Type B pancreatic cell (in vitro differentiated cells): ENCODE measurements at regions not wholly inside any gene's neighbourhood (a gene's known extent, or its start where the extent isn't known, plus 50 kb on each side); places are given as distances from the start of the nearest gene placed in this dataset.

Source experiments
- DNase-seq: peaks from one replicate; pipeline ENCODE4 v3.0.0; 2021; ENCODE audit warnings: mixed read lengths; ENCODE audit not compliant: unreplicated experiment; ENCODE audit errors: extremely low spot score
- H3K27ac Mint-ChIP-seq: 2 replicates; pipeline ENCODE4 v1.8.0; 2021; ENCODE audit warnings: mild to moderate bottlenecking, mixed read lengths
- H3K27me3 Mint-ChIP-seq: 2 replicates; pipeline ENCODE4 v1.8.0; 2021; ENCODE audit warnings: mixed read lengths
- H3K36me3 Mint-ChIP-seq: 2 replicates; pipeline ENCODE4 v1.8.0; 2021; ENCODE audit warnings: mixed read lengths
- H3K4me1 Mint-ChIP-seq: one replicate; pipeline ENCODE4 v1.8.0; 2021; ENCODE audit warnings: mixed read lengths; ENCODE audit not compliant: unreplicated experiment
- H3K4me3 Mint-ChIP-seq: 2 replicates; pipeline ENCODE4 v1.8.0; 2021; ENCODE audit warnings: mild to moderate bottlenecking, mixed read lengths
- H3K9me3 Mint-ChIP-seq: 2 replicates; pipeline ENCODE4 v1.8.0; 2021; ENCODE audit warnings: mixed read lengths
- TF ChIP-seq, protein P1 (sequence below): fragments of 200-600 bp; sonication (generic); conservative IDR thresholded peaks from 2 replicates; pipeline ENCODE4 v1.5.0; 2021; ENCODE audit warnings: antibody characterized with exemption, mild to moderate bottlenecking

DNA sequence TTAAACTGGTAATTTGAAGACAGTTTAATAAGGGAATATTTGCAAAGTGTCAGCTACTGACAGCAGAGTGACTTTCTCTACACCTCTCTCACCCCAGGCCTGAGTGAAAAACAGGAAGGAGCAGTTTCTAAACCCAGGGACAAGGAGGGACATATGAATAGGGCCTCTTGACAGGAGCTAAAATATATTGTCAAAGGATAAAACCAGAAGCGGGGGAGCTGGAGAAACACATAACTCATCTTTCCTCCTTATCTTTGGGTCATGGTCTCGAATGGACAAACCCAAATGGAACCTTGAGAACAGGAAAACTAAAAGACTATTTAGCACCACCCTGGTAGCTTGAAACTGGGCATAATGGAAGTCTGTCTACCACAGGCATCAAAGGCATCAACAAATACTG, 197.5 kb upstream of the FOXA2 start:
- Mint-ChIP-seq H3K36me3 (no peaks in the 10 kb centered on the region), H3K4me3 (peak overlapping the region; percentile 34), H3K4me1 (peaks cover 5% of the 10 kb centered on the region), H3K27me3 (peaks cover 23% of the 10 kb centered on the region), H3K27ac (no peak overlapping the region), H3K9me3 (peaks cover 4% of the 10 kb centered on the region)
- no peak for DNase-seq
- TF ChIP-seq, protein P1, sequence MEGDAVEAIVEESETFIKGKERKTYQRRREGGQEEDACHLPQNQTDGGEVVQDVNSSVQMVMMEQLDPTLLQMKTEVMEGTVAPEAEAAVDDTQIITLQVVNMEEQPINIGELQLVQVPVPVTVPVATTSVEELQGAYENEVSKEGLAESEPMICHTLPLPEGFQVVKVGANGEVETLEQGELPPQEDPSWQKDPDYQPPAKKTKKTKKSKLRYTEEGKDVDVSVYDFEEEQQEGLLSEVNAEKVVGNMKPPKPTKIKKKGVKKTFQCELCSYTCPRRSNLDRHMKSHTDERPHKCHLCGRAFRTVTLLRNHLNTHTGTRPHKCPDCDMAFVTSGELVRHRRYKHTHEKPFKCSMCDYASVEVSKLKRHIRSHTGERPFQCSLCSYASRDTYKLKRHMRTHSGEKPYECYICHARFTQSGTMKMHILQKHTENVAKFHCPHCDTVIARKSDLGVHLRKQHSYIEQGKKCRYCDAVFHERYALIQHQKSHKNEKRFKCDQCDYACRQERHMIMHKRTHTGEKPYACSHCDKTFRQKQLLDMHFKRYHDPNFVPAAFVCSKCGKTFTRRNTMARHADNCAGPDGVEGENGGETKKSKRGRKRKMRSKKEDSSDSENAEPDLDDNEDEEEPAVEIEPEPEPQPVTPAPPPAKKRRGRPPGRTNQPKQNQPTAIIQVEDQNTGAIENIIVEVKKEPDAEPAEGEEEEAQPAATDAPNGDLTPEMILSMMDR, result no peak

DNA sequence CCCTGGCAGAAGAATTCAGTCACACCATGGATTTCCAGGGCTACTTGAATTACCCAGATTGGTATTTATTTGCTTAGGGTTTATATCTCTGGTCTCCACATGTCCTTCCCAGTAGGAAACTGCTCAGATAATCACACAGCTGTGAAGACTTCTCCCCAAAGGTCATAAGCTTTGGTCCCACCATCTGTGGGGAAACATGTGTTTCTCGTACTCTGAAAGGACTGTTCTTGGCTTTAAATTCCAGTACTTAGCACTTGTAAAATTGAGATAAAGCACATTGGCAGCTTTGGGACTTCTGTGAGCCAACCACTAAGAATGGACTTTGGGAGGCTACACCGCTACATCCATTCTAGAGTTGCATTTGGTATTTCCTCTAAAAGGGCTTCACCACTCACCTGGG, 205.3 kb upstream of the FOXA2 start:
- H3K4me3 Mint-ChIP-seq, result no peak overlapping the region
- H3K27me3 Mint-ChIP-seq, result peaks cover 29% of the 10 kb centered on the region
- DNase-seq, result no peak
- peaks cover 9% of the 10 kb centered on the region for H3K4me1 Mint-ChIP-seq
- TF ChIP-seq, protein P1, result no peak
- H3K9me3 Mint-ChIP-seq, result peaks cover 8% of the 10 kb centered on the region
- no peaks in the 10 kb centered on the region for H3K36me3 Mint-ChIP-seq
- no peak overlapping the region for H3K27ac Mint-ChIP-seq

DNA sequence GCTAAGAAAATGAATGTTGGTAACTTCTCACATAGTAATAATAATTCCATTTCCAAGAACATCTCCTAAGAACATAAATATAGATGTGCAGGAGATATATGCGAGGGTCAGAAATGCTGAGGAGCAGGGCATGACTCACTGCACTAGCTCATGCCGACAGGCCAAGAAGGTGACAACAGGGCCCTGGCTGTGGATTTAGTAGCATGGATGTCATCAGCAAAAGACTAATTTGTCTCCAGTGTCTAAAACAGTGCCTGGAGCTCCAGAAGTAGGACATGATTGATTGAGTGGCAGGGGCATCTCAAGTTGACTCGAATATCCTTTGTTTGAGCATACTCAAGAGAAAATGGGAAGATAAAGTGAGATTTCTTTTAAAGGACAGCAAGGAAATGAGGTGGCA, 207.0 kb upstream of the FOXA2 start:
- no peak for DNase-seq
- H3K4me3 Mint-ChIP-seq, result no peak overlapping the region
- peaks cover 38% of the 10 kb centered on the region for H3K27me3 Mint-ChIP-seq
- H3K36me3 Mint-ChIP-seq, result no peaks in the 10 kb centered on the region
- H3K4me1 Mint-ChIP-seq, result peaks cover 20% of the 10 kb centered on the region
- no peak overlapping the region for H3K27ac Mint-ChIP-seq
- TF ChIP-seq, protein P1, result no peak
- peaks cover 5% of the 10 kb centered on the region for H3K9me3 Mint-ChIP-seq

DNA sequence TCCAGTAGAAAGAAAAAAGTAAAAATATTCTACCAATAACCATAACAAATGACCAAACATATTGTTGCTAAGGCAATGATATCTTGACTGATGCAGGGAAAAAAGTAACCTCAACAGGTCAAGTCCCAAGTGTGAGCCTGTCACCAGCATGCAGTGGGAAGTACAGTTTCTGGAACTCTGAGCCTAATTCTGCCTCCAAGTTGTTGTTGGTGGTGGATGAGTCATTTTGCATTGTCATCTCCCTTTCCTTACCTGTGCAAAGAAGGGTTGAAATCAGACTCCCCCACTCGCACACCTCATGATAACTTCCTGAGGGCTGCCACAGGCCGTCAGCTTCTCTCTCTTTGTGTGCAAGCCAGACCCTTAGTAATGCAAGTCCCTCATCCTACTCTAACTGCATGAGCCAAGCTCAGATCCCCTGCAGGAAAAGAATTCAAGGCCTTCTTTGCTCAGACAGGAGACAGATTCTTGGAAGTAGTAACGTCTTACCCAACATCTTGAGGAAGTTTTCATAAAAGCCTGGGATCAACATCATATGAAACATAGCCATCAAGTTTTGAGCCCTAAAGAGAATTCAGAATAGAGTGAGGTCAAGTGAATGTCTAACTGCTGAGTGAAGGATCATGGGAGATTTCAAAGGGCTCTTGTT, 207.6 kb upstream of the FOXA2 start:
- no peak for DNase-seq
- peaks cover 39% of the 10 kb centered on the region for H3K27me3 Mint-ChIP-seq
- no peaks in the 10 kb centered on the region for H3K36me3 Mint-ChIP-seq
- peaks cover 5% of the 10 kb centered on the region for H3K9me3 Mint-ChIP-seq
- H3K4me1 Mint-ChIP-seq, result peaks cover 20% of the 10 kb centered on the region
- no peak overlapping the region for H3K27ac Mint-ChIP-seq
- TF ChIP-seq, protein P1, result no peak
- no peak overlapping the region for H3K4me3 Mint-ChIP-seq

DNA sequence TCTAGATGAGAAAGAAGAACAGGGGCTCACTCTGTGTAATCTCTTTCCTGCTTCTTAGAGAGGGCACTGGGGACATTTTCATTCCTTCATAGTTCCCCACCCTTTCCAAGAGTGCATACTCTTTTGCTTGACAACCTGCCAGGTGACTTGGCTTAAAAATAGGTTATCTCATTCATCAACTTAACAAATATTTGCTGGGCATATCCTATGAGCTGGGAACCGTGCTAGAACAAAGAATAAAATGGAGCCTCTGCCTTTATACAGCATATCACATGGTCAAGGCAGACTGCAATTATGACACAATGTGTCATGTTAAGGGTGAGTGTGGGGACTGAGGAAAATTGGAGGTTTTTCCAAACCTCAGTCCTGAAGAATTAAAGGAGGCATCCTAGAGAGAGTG, 209.8 kb upstream of the FOXA2 start:
- Mint-ChIP-seq H3K4me3 (no peak overlapping the region), H3K27me3 (peaks cover 45% of the 10 kb centered on the region), H3K36me3 (no peaks in the 10 kb centered on the region), H3K4me1 (peaks cover 20% of the 10 kb centered on the region), H3K27ac (no peak overlapping the region), H3K9me3 (peaks cover 5% of the 10 kb centered on the region)
- no peak for DNase-seq
- TF ChIP-seq, protein P1, result no peak
